HepG2 (cell line): ENCODE measurements at regions not wholly inside any gene's neighbourhood (a gene's known extent, or its start where the extent isn't known, plus 50 kb on each side); places are given as distances from the start of the nearest gene placed in this dataset.

Experiments
- ATAC-seq: fragments of 200-7000 bp; cut with Tn5 transposase; 3 replicates; pipeline ENCODE4 v1.9.1; 2020; ENCODE audit warnings: mild to moderate bottlenecking, moderate library complexity
- BruUV-seq: library from RNA; stranded (reverse); fragments of 400-500 nt; replicated peaks from 2 replicates; lab custom pipeline; 2021; lab: Mats Ljungman, UMichigan
- CTCF ChIA-PET: fragments of 300-600 bp; formaldehyde crosslinking; extraction: SDS; loops from one replicate; lab custom pipeline; 2021; ENCODE audit warnings: low total read pairs, inconsistent platforms, low intra/inter-chr PET ratio; lab: Yijun Ruan, JAX
- POLR2A ChIA-PET: fragments of 350-600 bp; sonication (Branson Sonifier 250); formaldehyde crosslinking; loops from one replicate; lab custom pipeline; 2020; ENCODE audit warnings: antibody characterized with exemption, inconsistent platforms; lab: Yijun Ruan, JAX
- DNase-seq: peaks from one replicate; pipeline ENCODE4 v3.0.0-alpha.2; 2015; ENCODE audit warnings: low spot score
- FAIRE-seq: peaks from 3 replicates; lab custom pipeline; 2011; peaks lifted over from hg19 to GRCh38; lab: Jason Lieb, UNC
- H2AFZ ChIP-seq: one replicate; pipeline ENCODE4 v1.6.1; 2011; ENCODE audit warnings: low read length, inconsistent platforms
- H3K27ac ChIP-seq: fragments of 300-600 bp; 3 replicates; pipeline ENCODE4 v1.8.0; 2011; ENCODE audit warnings: mixed run types, mild to moderate bottlenecking, mixed read lengths, low read length, inconsistent platforms; ENCODE audit not compliant: insufficient read depth; ENCODE audit errors: extremely low read length
- H3K27me3 ChIP-seq, 2 experiments: fragments of 200-600 bp in 1 of 2; 2 replicates in 1 of 2; 3 replicates in 1 of 2; pipeline versions ENCODE4 v1.6.0 to v1.8.0; 2011; ENCODE audit warnings: low read length in 2 of 2, mild to moderate bottlenecking in 2 of 2, moderate library complexity in 2 of 2, inconsistent platforms in 1 of 2; ENCODE audit not compliant: insufficient read depth in 2 of 2, control insufficient read depth in 1 of 2
- H3K36me3 ChIP-seq, 2 experiments: fragments of 200-600 bp in 1 of 2; replicated peaks in 1 of 2; 2 replicates in 1 of 2; 3 replicates in 1 of 2; pipeline versions ENCODE4 v1.5.1 to v1.8.0; 2011; ENCODE audit warnings: low read length in 2 of 2, inconsistent platforms in 1 of 2; ENCODE audit not compliant: insufficient read depth in 2 of 2, control insufficient read depth in 1 of 2
- H3K4me1 ChIP-seq: 2 replicates; pipeline ENCODE4 v1.5.1; 2012; ENCODE audit warnings: low read length, inconsistent platforms; ENCODE audit not compliant: insufficient read depth
- H3K4me2 ChIP-seq: 2 replicates; pipeline ENCODE4 v1.6.0; 2011; ENCODE audit warnings: low read depth, low read length, inconsistent platforms
- H3K4me3 ChIP-seq, 3 experiments: fragments of 200-600 bp in 1 of 3; sonication (generic), shearing (Covaris generic) in 1 of 3; replicated peaks in 1 of 3; 2 replicates each; pipeline ENCODE4 v1.5.1; 2011 to 2016; ENCODE audit warnings: low read length in 3 of 3, inconsistent platforms in 2 of 3, low read depth in 2 of 3, mild to moderate bottlenecking in 2 of 3, control low read depth in 1 of 3, mixed read lengths in 1 of 3; ENCODE audit not compliant: insufficient read depth in 1 of 3
- H3K79me2 ChIP-seq: one replicate; pipeline ENCODE4 v1.6.1; 2011; ENCODE audit warnings: low read length, inconsistent platforms; ENCODE audit not compliant: insufficient read depth
- H3K9ac ChIP-seq: 2 replicates; pipeline ENCODE4 v1.6.0; 2011; ENCODE audit warnings: mild to moderate bottlenecking, low read depth, low read length, inconsistent platforms; ENCODE audit not compliant: insufficient read depth
- H3K9me3 ChIP-seq: 2 replicates; pipeline ENCODE4 v1.5.1; 2012; ENCODE audit warnings: mild to moderate bottlenecking, low read length
- H4K20me1 ChIP-seq: 2 replicates; pipeline ENCODE4 v1.6.0; 2011; ENCODE audit warnings: inconsistent platforms, mild to moderate bottlenecking, low read length, moderate library complexity; ENCODE audit not compliant: insufficient read depth
- ETV5 ChIP-seq: IDR thresholded peaks from 2 replicates; pipeline ENCODE4 v1.6.1; 2018; ENCODE audit warnings: missing biosample characterization, missing genetic modification reagents, inconsistent platforms, borderline replicate concordance
- FIP1L1 ChIP-seq: fragments of 200-400 bp; formaldehyde crosslinking; IDR thresholded peaks from 2 replicates; pipeline ENCODE4 v1.6.1; 2018; ENCODE audit warnings: low read depth, mild to moderate bottlenecking, low read length, moderate library complexity, borderline replicate concordance; ENCODE audit not compliant: insufficient read depth
- GATA4 ChIP-seq: sonication (generic); IDR thresholded peaks from 2 replicates; pipeline ENCODE4 v1.6.1; 2016; ENCODE audit warnings: antibody characterized with exemption, low read depth, borderline replicate concordance
- IRX3 ChIP-seq: sonication (generic); formaldehyde crosslinking; IDR thresholded peaks from 2 replicates; pipeline ENCODE4 v1.8.1; 2023; ENCODE audit warnings: mild to moderate bottlenecking, low read depth, missing genetic modification reagents, borderline replicate concordance
- PLRG1 ChIP-seq: fragments of 450-650 bp; conservative IDR thresholded peaks from 2 replicates; pipeline ENCODE4 v1.6.1; 2016
- SOX5 ChIP-seq: IDR thresholded peaks from 2 replicates; pipeline ENCODE4 v1.6.1; 2016; ENCODE audit warnings: borderline replicate concordance
- ZFP36L2 ChIP-seq: sonication (generic); formaldehyde crosslinking; IDR thresholded peaks from 2 replicates; pipeline ENCODE4 v1.4.0; 2020; ENCODE audit warnings: missing genetic modification reagents
- ZSCAN20 ChIP-seq: sonication (generic); formaldehyde crosslinking; IDR thresholded peaks from 2 replicates; pipeline ENCODE4 v1.4.0; 2020; ENCODE audit warnings: missing genetic modification reagents, mild to moderate bottlenecking, borderline replicate concordance
- WGBS: methylation state at CpG from one replicate; pipeline ENCODE4 v1.1.6; 2017; ENCODE audit warnings: low lambda C conversion rate; 5-methylcytosine and 5-hydroxymethylcytosine counted together
- in situ Hi-C: cut with HindIII; loops from 2 replicates; pipeline ENCODE4 v1.10.0; 2017; ENCODE audit warnings: low pct_unique_long_range_greater_than_20kb; ENCODE audit not compliant: extremely low pct_ligation_motif_present
- intact Hi-C: fragments of 100-400 bp; cut with micrococcal nuclease; formaldehyde crosslinking; loops from one replicate; pipeline ENCODE4 v1.10.0; 2022; ENCODE audit not compliant: unreplicated experiment
- TF ChIP-seq, protein P1 (sequence below): sonication (generic); formaldehyde crosslinking; IDR thresholded peaks from 2 replicates; pipeline ENCODE4 v1.5.1; 2020; ENCODE audit warnings: mild to moderate bottlenecking, missing genetic modification reagents, borderline replicate concordance
- TF ChIP-seq, protein P2 (sequence below), 2 experiments: sonication (generic) in 1 of 2; formaldehyde crosslinking in 1 of 2; IDR thresholded peaks; 2 replicates each; pipeline versions ENCODE4 v1.4.0 to v1.6.1; 2016 to 2020; ENCODE audit warnings: borderline replicate concordance in 1 of 2, low read depth in 1 of 2, mild to moderate bottlenecking in 1 of 2, missing genetic modification reagents in 1 of 2

DNA sequence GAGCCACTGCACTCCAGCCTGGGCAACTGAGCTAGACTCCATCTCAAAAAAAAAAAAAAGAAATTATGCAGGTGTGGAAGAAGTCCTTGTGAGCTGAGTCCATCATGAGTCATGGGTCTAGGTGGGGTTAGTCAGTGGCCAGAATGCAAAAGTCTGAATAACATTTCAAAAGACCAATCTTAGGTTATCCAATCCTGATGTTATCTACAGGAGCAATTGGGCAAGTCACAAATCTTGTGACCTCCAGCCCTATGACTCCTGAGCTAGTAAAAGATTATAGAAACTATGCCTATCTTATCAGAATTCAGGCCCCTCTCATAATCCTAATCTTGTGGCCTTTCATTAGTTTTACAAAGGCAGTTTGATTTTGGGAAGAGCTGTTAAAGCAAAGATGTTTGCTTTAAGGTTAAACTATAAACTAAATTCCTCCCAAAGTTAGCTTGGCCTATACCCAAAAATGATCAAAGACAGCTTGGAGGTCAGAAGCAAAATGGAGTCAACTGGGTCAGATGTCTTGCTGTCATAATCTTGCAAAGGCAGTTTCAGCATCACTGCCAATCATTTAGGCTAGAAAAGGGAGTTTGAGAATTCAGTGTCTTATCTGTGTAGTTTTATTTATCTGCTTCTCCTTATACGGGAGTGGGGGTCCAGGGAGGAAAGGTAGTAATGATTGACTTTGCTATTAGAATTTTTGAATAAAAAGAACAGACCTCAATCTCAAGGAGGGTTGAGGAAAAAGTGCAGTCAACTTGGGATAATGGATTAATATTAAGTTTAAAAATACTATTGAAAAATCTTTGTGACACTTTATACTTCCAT, 71.2 kb upstream of the TRIM24 start:
- H2AFZ ChIP-seq = no peak overlapping the region
- no peaks in the 10 kb centered on the region for H3K27me3 ChIP-seq
- intact Hi-C loops = loop anchor here (1.0 to 10.0 kb wide), 5 partner anchors 36 to 224 kb away; partner anchors contain the start of gene TRIM24
- ATAC-seq (peak; percentile 92), DNase-seq (peak; percentile 98), FAIRE-seq (peak; percentile 74)
- no peaks in the 10 kb centered on the region for H4K20me1 ChIP-seq
- H3K9ac ChIP-seq = no peak overlapping the region
- no TSS peak for BruUV-seq
- ChIA-PET CTCF (no interaction called here), POLR2A (interaction anchor here (0.7 to 2.0 kb wide), 20 partner anchors 8 to 350 kb away, joined by 3 to 22 read pairs (median 5); partner anchors contain the start of gene TRIM24)
- no peaks in the 10 kb centered on the region for H3K9me3 ChIP-seq
- H3K79me2 ChIP-seq = no peaks in the 10 kb centered on the region
- no peaks in the 10 kb centered on the region for H3K36me3 ChIP-seq
- H3K27ac ChIP-seq = peak overlapping the region; percentile 61
- H3K4me1 ChIP-seq = peaks cover 65% of the 10 kb centered on the region
- H3K4me2 ChIP-seq = no peak overlapping the region
- no peak overlapping the region for H3K4me3 ChIP-seq
- 0% methylated on average over 1 of the region's 1 CpG for WGBS
- in situ Hi-C loops = no loop called here
- no peak for TF ChIP-seq FIP1L1
- TF ChIP-seq PLRG1 = no peak
- peak; percentile 30; the same call in 1 of the 2 replicates for TF ChIP-seq ETV5 (CRISPR knock-in tag)
- no peak for TF ChIP-seq ZFP36L2 (CRISPR knock-in tag)
- peak; percentile 99 for TF ChIP-seq GATA4
- TF ChIP-seq, protein P1, sequence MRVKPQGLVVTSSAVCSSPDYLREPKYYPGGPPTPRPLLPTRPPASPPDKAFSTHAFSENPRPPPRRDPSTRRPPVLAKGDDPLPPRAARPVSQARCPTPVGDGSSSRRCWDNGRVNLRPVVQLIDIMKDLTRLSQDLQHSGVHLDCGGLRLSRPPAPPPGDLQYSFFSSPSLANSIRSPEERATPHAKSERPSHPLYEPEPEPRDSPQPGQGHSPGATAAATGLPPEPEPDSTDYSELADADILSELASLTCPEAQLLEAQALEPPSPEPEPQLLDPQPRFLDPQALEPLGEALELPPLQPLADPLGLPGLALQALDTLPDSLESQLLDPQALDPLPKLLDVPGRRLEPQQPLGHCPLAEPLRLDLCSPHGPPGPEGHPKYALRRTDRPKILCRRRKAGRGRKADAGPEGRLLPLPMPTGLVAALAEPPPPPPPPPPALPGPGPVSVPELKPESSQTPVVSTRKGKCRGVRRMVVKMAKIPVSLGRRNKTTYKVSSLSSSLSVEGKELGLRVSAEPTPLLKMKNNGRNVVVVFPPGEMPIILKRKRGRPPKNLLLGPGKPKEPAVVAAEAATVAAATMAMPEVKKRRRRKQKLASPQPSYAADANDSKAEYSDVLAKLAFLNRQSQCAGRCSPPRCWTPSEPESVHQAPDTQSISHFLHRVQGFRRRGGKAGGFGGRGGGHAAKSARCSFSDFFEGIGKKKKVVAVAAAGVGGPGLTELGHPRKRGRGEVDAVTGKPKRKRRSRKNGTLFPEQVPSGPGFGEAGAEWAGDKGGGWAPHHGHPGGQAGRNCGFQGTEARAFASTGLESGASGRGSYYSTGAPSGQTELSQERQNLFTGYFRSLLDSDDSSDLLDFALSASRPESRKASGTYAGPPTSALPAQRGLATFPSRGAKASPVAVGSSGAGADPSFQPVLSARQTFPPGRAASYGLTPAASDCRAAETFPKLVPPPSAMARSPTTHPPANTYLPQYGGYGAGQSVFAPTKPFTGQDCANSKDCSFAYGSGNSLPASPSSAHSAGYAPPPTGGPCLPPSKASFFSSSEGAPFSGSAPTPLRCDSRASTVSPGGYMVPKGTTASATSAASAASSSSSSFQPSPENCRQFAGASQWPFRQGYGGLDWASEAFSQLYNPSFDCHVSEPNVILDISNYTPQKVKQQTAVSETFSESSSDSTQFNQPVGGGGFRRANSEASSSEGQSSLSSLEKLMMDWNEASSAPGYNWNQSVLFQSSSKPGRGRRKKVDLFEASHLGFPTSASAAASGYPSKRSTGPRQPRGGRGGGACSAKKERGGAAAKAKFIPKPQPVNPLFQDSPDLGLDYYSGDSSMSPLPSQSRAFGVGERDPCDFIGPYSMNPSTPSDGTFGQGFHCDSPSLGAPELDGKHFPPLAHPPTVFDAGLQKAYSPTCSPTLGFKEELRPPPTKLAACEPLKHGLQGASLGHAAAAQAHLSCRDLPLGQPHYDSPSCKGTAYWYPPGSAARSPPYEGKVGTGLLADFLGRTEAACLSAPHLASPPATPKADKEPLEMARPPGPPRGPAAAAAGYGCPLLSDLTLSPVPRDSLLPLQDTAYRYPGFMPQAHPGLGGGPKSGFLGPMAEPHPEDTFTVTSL (CRISPR knock-in tag) = peak; percentile 81
- peak; percentile 87 for TF ChIP-seq SOX5 (CRISPR knock-in tag)
- TF ChIP-seq IRX3 (CRISPR knock-in tag) = 0 out of 2 replicates have a peak, but pooled peaks have one; percentile 24
- TF ChIP-seq, protein P2, sequence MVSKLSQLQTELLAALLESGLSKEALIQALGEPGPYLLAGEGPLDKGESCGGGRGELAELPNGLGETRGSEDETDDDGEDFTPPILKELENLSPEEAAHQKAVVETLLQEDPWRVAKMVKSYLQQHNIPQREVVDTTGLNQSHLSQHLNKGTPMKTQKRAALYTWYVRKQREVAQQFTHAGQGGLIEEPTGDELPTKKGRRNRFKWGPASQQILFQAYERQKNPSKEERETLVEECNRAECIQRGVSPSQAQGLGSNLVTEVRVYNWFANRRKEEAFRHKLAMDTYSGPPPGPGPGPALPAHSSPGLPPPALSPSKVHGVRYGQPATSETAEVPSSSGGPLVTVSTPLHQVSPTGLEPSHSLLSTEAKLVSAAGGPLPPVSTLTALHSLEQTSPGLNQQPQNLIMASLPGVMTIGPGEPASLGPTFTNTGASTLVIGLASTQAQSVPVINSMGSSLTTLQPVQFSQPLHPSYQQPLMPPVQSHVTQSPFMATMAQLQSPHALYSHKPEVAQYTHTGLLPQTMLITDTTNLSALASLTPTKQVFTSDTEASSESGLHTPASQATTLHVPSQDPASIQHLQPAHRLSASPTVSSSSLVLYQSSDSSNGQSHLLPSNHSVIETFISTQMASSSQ (IDR thresholded peaks at IDR 0.05; ENCODE audit: low read depth) = peak; percentile 99
- TF ChIP-seq, protein P2 (CRISPR knock-in tag; IDR thresholded peaks at IDR 0.05; ENCODE audit: borderline replicate concordance) = peak; percentile 99
- TF ChIP-seq ZSCAN20 = 0 out of 2 replicates have a peak, but pooled peaks have one; percentile 25
